ENCODE measurements at regions not wholly inside any gene's neighbourhood (a gene's known extent, or its start where the extent isn't known, plus 50 kb on each side); places are given as distances from the start of the nearest gene placed in this dataset.
A peak's percentile ranks its signal among the peaks of the same experiment; 100 is the strongest.

- DNase-seq (ENCODE audit: low read depth, low spot score), result no peak
These were observed 417.2 kb upstream of the C16orf82 start for GRCh38 chr16:26649381-26650045.

GRCh38 chr16:26651464-26651863, 415.3 kb upstream of the C16orf82 start:
- DNase-seq (ENCODE audit: low read depth, low spot score), result no peak

DNA sequence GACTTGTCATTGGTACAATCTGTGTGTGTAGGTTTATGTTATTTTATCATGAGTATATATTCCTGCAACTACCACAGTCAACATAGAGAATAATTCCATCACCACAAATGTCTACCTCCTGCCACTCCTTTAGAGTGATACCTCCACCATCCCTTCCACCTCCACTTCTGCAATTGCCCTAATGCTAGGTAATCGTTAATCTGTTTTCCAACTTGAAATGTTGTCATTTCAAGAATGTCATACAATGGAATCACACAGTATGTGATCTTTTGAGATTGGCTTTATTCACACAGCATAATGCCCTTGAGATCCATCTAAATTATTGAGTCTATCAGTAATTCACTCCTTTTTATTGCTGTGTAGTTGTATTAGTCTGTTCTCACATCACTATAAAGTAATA, 414.8 kb upstream of the C16orf82 start:
- DNase-seq (ENCODE audit: low read depth, low spot score), result no peak

DNA sequence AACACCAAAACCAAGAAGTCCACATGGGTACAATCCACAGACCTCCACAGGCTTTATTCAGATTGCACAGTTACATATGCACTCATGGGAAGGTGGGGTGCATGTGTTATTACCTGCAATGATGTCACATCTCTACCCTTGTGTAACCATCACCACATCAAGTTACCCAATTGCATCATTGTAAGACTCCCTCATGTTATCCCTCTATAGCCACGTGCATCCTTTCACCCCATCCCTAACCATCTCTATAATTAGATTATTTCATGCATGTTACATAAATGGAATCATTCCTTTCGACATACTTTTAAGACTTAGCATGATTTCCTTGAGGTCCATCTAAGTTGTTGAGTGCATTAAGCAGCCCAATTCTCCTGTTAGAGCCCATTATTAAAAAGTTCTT, 408.2 kb upstream of the C16orf82 start:
- no peak for DNase-seq (ENCODE audit: low read depth, low spot score)

- DNase-seq (ENCODE audit: low read depth, low spot score), result no peak
These were observed 407.8 kb upstream of the C16orf82 start for GRCh38 chr16:26658915-26659314.

GRCh38 chr16:26664086-26664485, 402.6 kb upstream of the C16orf82 start:
- DNase-seq (ENCODE audit: low read depth, low spot score), result no peak

- DNase-seq (ENCODE audit: low read depth, low spot score), result no peak
These were observed 401.4 kb upstream of the C16orf82 start for GRCh38 chr16:26665166-26665939.

DNA sequence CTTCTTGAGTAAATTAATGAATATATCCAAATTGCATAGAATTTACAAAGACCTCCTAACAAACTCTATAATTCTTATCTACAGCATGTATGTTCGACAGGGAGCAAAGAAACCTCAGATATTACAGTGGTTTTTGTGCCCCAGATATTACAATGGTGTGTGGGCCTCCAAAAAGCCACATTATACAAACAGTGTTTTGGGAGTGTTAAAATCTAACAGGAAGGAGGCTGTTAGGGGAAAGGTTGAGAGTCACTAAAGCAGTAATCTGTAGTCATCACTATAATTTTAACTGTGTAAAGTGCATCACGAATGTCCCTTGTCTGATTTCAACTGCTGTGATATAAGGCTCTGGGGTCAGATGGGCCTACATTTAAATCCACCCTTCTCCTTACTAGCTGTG, 400.2 kb upstream of the C16orf82 start:
- DNase-seq (ENCODE audit: low read depth, low spot score), result no peak

GRCh38 chr16:26667307-26667706, 399.4 kb upstream of the C16orf82 start:
- DNase-seq (ENCODE audit: low read depth, low spot score), result peak; percentile 20

DNA sequence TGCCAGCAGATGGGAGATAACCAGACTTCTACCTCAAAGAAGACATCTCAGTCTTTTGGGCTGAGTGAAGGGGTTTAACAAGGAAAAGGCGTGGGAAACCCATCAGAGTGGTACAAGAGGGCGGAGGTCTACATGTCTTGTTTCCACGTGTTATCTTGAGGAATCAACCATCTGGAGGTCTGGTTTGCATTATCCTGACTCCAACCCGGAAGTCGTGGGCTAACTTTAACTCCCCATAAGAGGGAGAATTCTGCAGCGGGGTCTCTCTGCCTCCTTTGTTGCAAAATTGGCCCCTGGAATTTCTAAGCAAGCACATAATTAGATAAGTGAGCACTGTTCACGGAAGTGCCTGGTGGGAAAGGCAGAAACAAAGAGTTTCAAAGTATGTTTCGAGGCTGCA, 398.7 kb upstream of the C16orf82 start:
- DNase-seq (ENCODE audit: low read depth, low spot score), result no peak

DNA sequence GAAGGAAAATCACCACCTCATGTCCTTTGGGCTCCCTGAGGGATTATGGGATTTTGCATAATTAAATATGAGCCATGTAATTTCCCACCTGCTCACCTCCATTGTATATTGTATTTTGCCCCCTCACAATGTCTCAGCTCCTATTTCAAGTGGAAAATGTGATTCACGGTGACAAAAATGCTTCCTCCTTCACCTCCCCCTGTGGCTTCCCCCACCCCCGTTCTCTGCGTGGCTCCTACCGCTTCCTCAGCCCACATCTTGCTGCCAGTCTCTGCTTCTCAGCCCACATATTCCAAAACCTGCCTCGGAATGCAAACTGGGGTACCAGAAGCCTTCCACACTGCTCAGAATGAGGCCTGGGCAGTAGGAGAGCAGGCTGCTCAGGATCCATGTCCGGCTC, 394.5 kb upstream of the C16orf82 start:
- no peak for DNase-seq (ENCODE audit: low read depth, low spot score)

- no peak for DNase-seq (ENCODE audit: low read depth, low spot score)
These were observed 393.7 kb upstream of the C16orf82 start for GRCh38 chr16:26673011-26673410.

DNA sequence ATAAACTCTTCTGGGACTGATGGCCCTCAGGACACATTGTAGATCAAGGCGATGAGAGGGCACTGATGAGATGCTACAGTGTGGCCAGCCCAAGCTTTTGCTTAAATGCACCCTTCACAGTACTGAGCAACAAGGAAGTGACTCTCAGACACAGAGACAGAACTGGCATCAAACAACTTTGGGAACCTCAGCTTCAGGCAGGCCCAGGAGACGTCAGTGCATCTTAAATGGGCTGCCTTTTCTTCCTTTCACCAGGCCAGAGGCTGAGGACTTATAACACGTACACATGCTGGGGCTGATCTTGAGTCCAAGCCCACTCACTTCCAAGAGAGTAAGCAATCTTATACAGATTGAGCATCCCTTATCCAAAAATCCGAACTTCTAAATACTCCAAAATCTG, 386.1 kb upstream of the C16orf82 start:
- DNase-seq (ENCODE audit: low read depth, low spot score), result no peak

DNA sequence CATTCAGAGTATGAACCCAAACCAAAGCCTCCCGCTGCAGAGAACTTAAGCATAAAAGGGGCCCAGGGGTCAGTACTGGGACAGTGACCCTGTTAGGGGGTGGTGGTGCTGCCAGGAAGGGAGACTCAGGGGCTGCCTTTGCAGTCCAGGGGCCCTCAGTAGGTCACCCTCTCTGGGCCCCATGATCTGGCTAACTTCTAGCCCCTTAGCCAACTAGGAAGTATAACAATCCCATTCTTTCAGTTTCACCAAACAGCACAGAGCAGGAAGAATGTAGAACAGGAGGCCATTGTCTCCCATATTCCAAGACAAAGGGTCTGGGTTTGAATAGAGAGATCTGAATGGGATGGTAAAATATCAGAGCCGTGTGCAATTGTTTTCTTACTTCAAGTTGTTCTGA, 378.6 kb upstream of the C16orf82 start:
- DNase-seq (ENCODE audit: low read depth, low spot score), result no peak

DNA sequence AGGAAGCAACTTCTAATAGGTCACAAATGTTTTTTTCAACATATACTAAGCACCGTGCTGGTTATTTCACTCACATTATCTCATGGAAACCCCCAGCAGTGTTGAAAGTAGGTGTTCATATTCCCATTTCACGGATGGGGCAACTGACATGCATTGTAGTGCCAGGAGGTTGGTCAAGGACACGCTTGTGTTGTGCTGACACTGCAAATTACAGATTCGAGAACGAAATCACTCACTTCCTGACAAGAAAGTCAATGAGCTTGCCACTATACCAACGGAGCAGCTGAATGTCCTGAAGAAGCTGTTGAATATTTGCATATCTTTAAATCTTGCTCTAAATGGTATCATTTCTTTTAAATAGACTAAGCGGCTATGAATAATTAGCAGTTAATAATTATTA, 378.0 kb upstream of the C16orf82 start:
- DNase-seq (ENCODE audit: low read depth, low spot score), result no peak

GRCh38 chr16:26692658-26693057, 374.1 kb upstream of the C16orf82 start:
- DNase-seq (ENCODE audit: low read depth, low spot score), result no peak

DNA sequence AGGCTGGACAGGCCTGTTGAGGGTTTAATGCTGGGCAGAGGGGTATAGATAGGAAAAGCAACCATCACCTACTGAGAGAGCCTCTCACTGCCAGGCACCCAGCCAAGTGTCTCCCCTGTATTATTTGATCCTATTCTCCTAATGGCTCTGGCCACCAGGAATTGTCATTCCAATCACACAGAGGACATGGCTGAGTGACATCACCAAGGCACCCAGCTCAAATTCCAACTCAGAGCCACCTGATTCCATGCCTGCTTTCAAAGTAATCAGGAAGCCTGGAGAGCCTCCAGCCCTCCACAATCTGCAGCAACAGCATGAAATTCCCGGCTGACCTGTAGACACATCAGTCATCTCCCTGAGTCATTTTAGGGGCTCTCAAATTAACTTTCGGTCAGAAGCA, 368.9 kb upstream of the C16orf82 start:
- DNase-seq (ENCODE audit: low read depth, low spot score), result no peak

DNA sequence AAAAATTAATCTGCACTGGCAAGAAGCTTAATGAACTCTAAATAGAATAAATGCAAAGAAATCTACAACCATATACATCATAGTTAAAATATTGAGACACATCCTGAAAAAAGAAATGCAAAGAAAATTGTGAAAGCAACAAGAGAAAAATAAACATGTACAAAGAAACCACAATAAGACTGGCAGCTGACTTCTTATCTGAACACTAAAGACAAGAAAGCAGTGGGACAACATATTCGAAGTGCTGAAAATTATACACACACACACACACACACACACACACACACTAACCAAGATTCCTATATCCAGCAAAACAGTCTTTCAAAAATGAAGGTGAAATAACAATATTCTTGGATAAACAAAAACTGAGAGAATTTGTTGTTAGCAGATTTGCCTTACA, 366.5 kb upstream of the C16orf82 start:
- DNase-seq (ENCODE audit: low read depth, low spot score), result no peak

GRCh38 chr16:26701243-26701886, 365.4 kb upstream of the C16orf82 start:
- no peak for DNase-seq (ENCODE audit: low read depth, low spot score)

- no peak for DNase-seq (ENCODE audit: low read depth, low spot score)
These were observed 361.4 kb upstream of the C16orf82 start for GRCh38 chr16:26705346-26705745.

- no peak for DNase-seq (ENCODE audit: low read depth, low spot score)
These were observed 358.3 kb upstream of the C16orf82 start for GRCh38 chr16:26708428-26708827.

DNA sequence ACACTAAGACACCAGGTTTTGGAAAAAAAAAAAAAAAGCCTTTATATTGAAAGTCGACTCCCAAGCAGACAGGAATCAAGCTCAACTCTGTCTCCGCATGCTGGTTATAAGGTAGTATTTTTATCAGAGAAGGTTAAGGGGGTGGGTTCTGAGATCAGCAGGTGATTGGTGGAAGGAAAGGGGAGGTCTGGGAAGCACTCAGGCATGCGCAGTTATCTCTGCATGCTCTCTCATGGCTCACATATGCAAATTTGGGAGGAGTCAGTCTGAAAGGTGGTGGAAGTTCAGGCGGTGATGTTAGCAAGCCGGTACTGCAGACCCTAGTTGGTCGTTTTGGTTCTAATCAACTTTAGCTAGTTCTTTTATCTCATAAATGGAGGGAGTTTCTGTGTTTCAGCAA, 357.6 kb upstream of the C16orf82 start:
- DNase-seq (ENCODE audit: low read depth, low spot score), result peak; percentile 33

GRCh38 chr16:26709754-26710153, 357.0 kb upstream of the C16orf82 start:
- DNase-seq (ENCODE audit: low read depth, low spot score), result no peak
